H1 (cell line): ENCODE measurements at regions not wholly inside any gene's neighbourhood (a gene's known extent, or its start where the extent isn't known, plus 50 kb on each side); places are given as distances from the start of the nearest gene placed in this dataset.

ENCODE experiments used
- CTCF ChIA-PET: fragments of 300-600 bp; sonication (Branson Sonifier 250); formaldehyde crosslinking; loops from one replicate; lab custom pipeline; 2021; ENCODE audit not compliant: partially characterized antibody; lab: Charles Lee
- POLR2A ChIA-PET: fragments of 300-600 bp; sonication (Branson Sonifier 250); formaldehyde crosslinking; loops from one replicate; lab custom pipeline; 2021; ENCODE audit warnings: inconsistent platforms; ENCODE audit not compliant: partially characterized antibody; lab: Charles Lee
- DNase-seq, 2 experiments: peaks; one replicate each; pipeline versions ENCODE4 v3.0.0 to v3.0.0-alpha.2; 2010 to 2022; ENCODE audit warnings: low spot score in 2 of 2, low read depth in 1 of 2, mixed read lengths in 1 of 2
- FAIRE-seq: peaks from 2 replicates; lab custom pipeline; 2011; peaks lifted over from hg19 to GRCh38; lab: Jason Lieb, UNC
- H2AFZ ChIP-seq: 2 replicates; pipeline ENCODE4 v1.8.1; 2012; ENCODE audit warnings: low read length, inconsistent platforms
- H2AK5ac ChIP-seq: 2 replicates; pipeline ENCODE4 v1.6.1; 2013; ENCODE audit warnings: low read depth, low read length
- H2BK120ac ChIP-seq: replicated peaks from 2 replicates; pipeline ENCODE3; 2013; ENCODE audit warnings: low read depth, low read length, inconsistent platforms
- H2BK12ac ChIP-seq: 2 replicates; pipeline ENCODE4 v1.6.1; 2013; ENCODE audit warnings: low read depth, low read length
- H2BK15ac ChIP-seq: 2 replicates; pipeline ENCODE4 v1.6.1; 2013; ENCODE audit warnings: low read length
- H2BK20ac ChIP-seq: 2 replicates; pipeline ENCODE4 v1.6.1; 2013; ENCODE audit warnings: low read length
- H2BK5ac ChIP-seq: 2 replicates; pipeline ENCODE4 v1.6.1; 2013; ENCODE audit warnings: low read depth, low read length
- H3K14ac ChIP-seq: 2 replicates; pipeline ENCODE4 v1.6.1; 2013; ENCODE audit warnings: inconsistent platforms; ENCODE audit not compliant: insufficient read length
- H3K18ac ChIP-seq: 2 replicates; pipeline ENCODE4 v1.6.1; 2013; ENCODE audit warnings: low read length; ENCODE audit errors: extremely low read depth
- H3K23ac ChIP-seq: 2 replicates; pipeline ENCODE4 v1.6.1; 2013; ENCODE audit warnings: inconsistent platforms; ENCODE audit not compliant: insufficient read length
- H3K23me2 ChIP-seq: 2 replicates; pipeline ENCODE4 v1.6.1; 2013; ENCODE audit warnings: low read depth, low read length
- H3K27ac ChIP-seq: 2 replicates; pipeline ENCODE4 v1.6.1; 2011; ENCODE audit warnings: low read depth, low read length, inconsistent platforms
- H3K27me3 ChIP-seq, 4 experiments: replicated peaks in 1 of 4; 1 replicate in 1 of 4; 2 replicates in 3 of 4; pipeline versions ENCODE4 v1.6.1 to v1.8.1; 2011 to 2013; ENCODE audit warnings: low read length in 3 of 4, mild to moderate bottlenecking in 3 of 4, inconsistent platforms in 2 of 4, mixed read lengths in 2 of 4, moderate library complexity in 1 of 4; ENCODE audit not compliant: control insufficient read depth in 3 of 4, insufficient read depth in 3 of 4; ENCODE audit errors: extremely low read depth in 1 of 4
- H3K36me3 ChIP-seq, 4 experiments: 2 replicates each; pipeline versions ENCODE4 v1.6.1 to v1.8.1; 2011 to 2013; ENCODE audit warnings: mild to moderate bottlenecking in 4 of 4, low read length in 3 of 4, moderate library complexity in 2 of 4, control low read depth in 1 of 4, inconsistent platforms in 1 of 4; ENCODE audit not compliant: insufficient read depth in 4 of 4, control insufficient read depth in 2 of 4
- H3K4ac ChIP-seq: replicated peaks from 2 replicates; pipeline ENCODE3; 2013; ENCODE audit warnings: low read length, low read depth, mixed read lengths, inconsistent platforms; ENCODE audit not compliant: insufficient read length
- H3K4me1 ChIP-seq, 4 experiments: replicated peaks in 1 of 4; 1 replicate in 1 of 4; 2 replicates in 3 of 4; pipeline versions ENCODE4 v1.6.1 to v1.8.1; 2011 to 2013; ENCODE audit warnings: low read length in 3 of 4, inconsistent platforms in 2 of 4, mixed read lengths in 1 of 4; ENCODE audit not compliant: insufficient read depth in 4 of 4, control insufficient read depth in 3 of 4
- H3K4me2 ChIP-seq, 2 experiments: 2 replicates each; pipeline versions ENCODE4 v1.6.1 to v1.8.1; 2011 to 2013; ENCODE audit warnings: low read depth in 2 of 2, low read length in 2 of 2, control low read depth in 1 of 2, inconsistent platforms in 1 of 2, mild to moderate bottlenecking in 1 of 2; ENCODE audit not compliant: insufficient read depth in 1 of 2
- H3K4me3 ChIP-seq, 4 experiments: fragments of 200-600, 300-600 bp in 1 of 4; sonication (generic), shearing (Covaris generic), sonication (Bioruptor Twin) in 1 of 4; 2 replicates each; pipeline versions ENCODE4 v1.5.1 to v1.8.1; 2011 to 2016; ENCODE audit warnings: low read length in 4 of 4, low read depth in 3 of 4, control low read depth in 2 of 4, inconsistent platforms in 2 of 4, mild to moderate bottlenecking in 2 of 4, mixed read lengths in 1 of 4, moderate library complexity in 1 of 4; ENCODE audit not compliant: insufficient read depth in 2 of 4; ENCODE audit errors: extremely low read depth in 1 of 4
- H3K56ac ChIP-seq: replicated peaks from 2 replicates; pipeline ENCODE3; 2013; ENCODE audit warnings: low read depth, mild to moderate bottlenecking, mixed read lengths, low read length, inconsistent platforms; ENCODE audit not compliant: insufficient read length
- H3K79me1 ChIP-seq: 2 replicates; pipeline ENCODE4 v1.6.1; 2013; ENCODE audit warnings: low read depth, low read length, control low read depth
- H3K79me2 ChIP-seq, 2 experiments: 2 replicates each; pipeline versions ENCODE4 v1.6.1 to v1.8.1; 2012 to 2013; ENCODE audit warnings: low read length in 2 of 2, mild to moderate bottlenecking in 2 of 2, inconsistent platforms in 1 of 2; ENCODE audit not compliant: insufficient read depth in 2 of 2, control insufficient read depth in 1 of 2
- H3K9ac ChIP-seq, 4 experiments: replicated peaks in 1 of 4; 1 replicate in 1 of 4; 2 replicates in 3 of 4; pipeline versions ENCODE4 v1.6.1 to v1.8.1; 2011 to 2013; ENCODE audit warnings: low read depth in 3 of 4, low read length in 3 of 4, control low read depth in 2 of 4, mild to moderate bottlenecking in 2 of 4, moderate library complexity in 2 of 4, inconsistent platforms in 1 of 4; ENCODE audit errors: extremely low read depth in 1 of 4
- H3K9me3 ChIP-seq, 2 experiments: 2 replicates each; pipeline versions ENCODE4 v1.6.1 to v1.8.1; 2012 to 2013; ENCODE audit warnings: mild to moderate bottlenecking in 2 of 2, moderate library complexity in 2 of 2, control low read depth in 1 of 2, inconsistent platforms in 1 of 2, low read depth in 1 of 2, low read length in 1 of 2, mixed read lengths in 1 of 2; ENCODE audit not compliant: insufficient read depth in 2 of 2
- H4K20me1 ChIP-seq, 2 experiments: replicated peaks in 1 of 2; 2 replicates each; pipeline versions ENCODE3 to v1.8.1; 2011 to 2013; ENCODE audit warnings: inconsistent platforms in 2 of 2, low read length in 2 of 2, mild to moderate bottlenecking in 1 of 2; ENCODE audit not compliant: insufficient read depth in 2 of 2, control insufficient read depth in 1 of 2
- H4K5ac ChIP-seq: 2 replicates; pipeline ENCODE4 v1.6.1; 2013; ENCODE audit warnings: low read length, low read depth, mixed read lengths, inconsistent platforms; ENCODE audit not compliant: insufficient read length
- H4K8ac ChIP-seq: 2 replicates; pipeline ENCODE4 v1.8.0; 2013; ENCODE audit warnings: mild to moderate bottlenecking, moderate library complexity, low read length, inconsistent platforms; ENCODE audit not compliant: insufficient read depth; ENCODE audit errors: extremely low read depth
- H4K91ac ChIP-seq: replicated peaks from 2 replicates; pipeline ENCODE3; 2013; ENCODE audit warnings: low read length, mixed read lengths, inconsistent platforms; ENCODE audit not compliant: insufficient read length
- BRCA1 ChIP-seq: IDR thresholded peaks from 2 replicates; pipeline ENCODE4 v1.6.1; 2012; ENCODE audit warnings: low read depth, low read length, improper control_type of control experiment
- SP2 ChIP-seq: IDR thresholded peaks from 2 replicates; pipeline ENCODE4 v1.6.1; 2012; ENCODE audit warnings: mild to moderate bottlenecking, low read length, inconsistent platforms
- WGBS, 2 experiments: shearing (Covaris generic) in 1 of 2; methylation state at CpG; one replicate each; pipeline versions ENCODE4 v1.1.6 to v1.1.7; 2013 to 2015; ENCODE audit warnings: low lambda C conversion rate in 2 of 2, mixed read lengths in 2 of 2, inconsistent platforms in 1 of 2, low coverage in 1 of 2, missing lambda C conversion rate in 1 of 2; ENCODE audit not compliant: insufficient replicate concordance in 2 of 2, insufficient coverage in 1 of 2, insufficient read length in 1 of 2; ENCODE audit errors: extremely low coverage in 1 of 2, missing lambda C conversion rate in 1 of 2; 5-methylcytosine and 5-hydroxymethylcytosine counted together

DNA sequence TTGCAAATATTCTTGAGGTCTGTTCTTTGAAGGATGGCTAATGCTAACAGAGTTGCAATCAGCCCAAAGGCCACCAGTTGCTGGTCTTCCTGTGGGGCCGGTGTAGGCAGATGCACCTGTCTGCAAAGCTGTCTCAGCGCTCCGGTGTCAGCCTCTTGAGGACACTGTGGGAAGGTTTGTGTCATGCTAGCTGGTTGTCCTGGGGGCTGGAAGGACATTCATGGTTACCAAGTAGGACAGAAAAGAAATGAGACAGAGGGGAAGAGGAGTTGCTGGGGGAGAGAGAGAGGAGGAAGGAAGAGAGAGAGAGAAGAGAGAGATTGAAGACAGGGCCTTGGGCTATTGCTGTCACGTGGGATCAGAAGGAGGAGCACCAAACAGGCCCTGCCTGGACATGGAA, 639.6 kb upstream of the HS6ST1 start:
- no peak for FAIRE-seq
- Histone ChIP-seq H3K27me3 (no peaks in the 10 kb centered on the region), H3K79me2 (no peaks in the 10 kb centered on the region), H2BK12ac (no peak overlapping the region), H3K79me1 (no peaks in the 10 kb centered on the region), H3K9me3 (no peaks in the 10 kb centered on the region), H2BK5ac (no peak overlapping the region), H4K91ac (no peak overlapping the region), H3K23ac (no peak overlapping the region), H3K18ac (no peak overlapping the region), H3K4me3 (no peak overlapping the region), H2AFZ (no peak overlapping the region), H3K4me2 (no peak overlapping the region), H4K20me1 (no peaks in the 10 kb centered on the region), H3K23me2 (no peaks in the 10 kb centered on the region), H3K9ac (no peak overlapping the region), H2BK15ac (no peak overlapping the region), H4K8ac (no peak overlapping the region), H2BK20ac (no peak overlapping the region), H3K14ac (no peak overlapping the region), H3K4ac (no peak overlapping the region), H3K4me1 (no peaks in the 10 kb centered on the region), H2AK5ac (no peak overlapping the region), H2BK120ac (no peak overlapping the region), H4K5ac (no peak overlapping the region), H3K56ac (no peak overlapping the region), H3K27ac (no peak overlapping the region), H3K36me3 (no peaks in the 10 kb centered on the region)
- 85% methylated on average over 4 of the region's 4 CpGs; no CpG with 5 or more reads in 1 of the 2 experiments for WGBS, 2 experiments
- no peak for TF ChIP-seq SP2
- no peak for TF ChIP-seq BRCA1
- ChIA-PET CTCF (interaction anchor here (1.5 kb wide), 1 partner anchor 790 kb away, joined by 3 read pairs; no protein-coding TSS in a partner anchor), POLR2A (interaction anchor here (1.3 kb wide), 1 partner anchor 16 kb away, joined by 3 read pairs; no protein-coding TSS in a partner anchor)
- DNase-seq: no peak
